Activated naive CD4-positive, alpha-beta T cell treated with anti-CD3 and anti-CD28 coated beads for 36 hours (primary cell): ENCODE measurements at regions not wholly inside any gene's neighbourhood (a gene's known extent, or its start where the extent isn't known, plus 50 kb on each side); places are given as distances from the start of the nearest gene placed in this dataset.
"Not testable (repeated sequence)": the region's sequence is repeated elsewhere in the genome, so short reads cannot be mapped to it uniquely, and the experiment has no call there.

Experiments used
- CTCF ChIA-PET: fragments of 350-600 bp; sonication (Branson Sonifier 250); formaldehyde crosslinking; loops from one replicate; lab custom pipeline; 2021; ENCODE audit warnings: antibody characterized with exemption; lab: Charles Lee
- DNase-seq: peaks from one replicate; pipeline ENCODE4 v3.0.0-alpha.2; 2020
- H3K27ac Mint-ChIP-seq: one replicate; pipeline ENCODE4 v1.8.0; 2021; ENCODE audit warnings: mild to moderate bottlenecking, mixed read lengths
- H3K27me3 Mint-ChIP-seq: one replicate; pipeline ENCODE4 v1.8.0; 2021; ENCODE audit warnings: low read depth, mixed read lengths
- H3K36me3 Mint-ChIP-seq: one replicate; pipeline ENCODE4 v1.8.0; 2021; ENCODE audit warnings: low read depth, mixed read lengths
- H3K4me1 Mint-ChIP-seq: one replicate; pipeline ENCODE4 v1.8.0; 2021; ENCODE audit warnings: low read depth, mixed read lengths
- H3K4me3 Mint-ChIP-seq: one replicate; pipeline ENCODE4 v1.8.0; 2021; ENCODE audit warnings: mild to moderate bottlenecking, moderate library complexity, mixed read lengths
- H3K9me3 Mint-ChIP-seq: one replicate; pipeline ENCODE4 v1.8.0; 2021; ENCODE audit warnings: mixed read lengths
- intact Hi-C: fragments of 100-400 bp; cut with micrococcal nuclease; formaldehyde crosslinking; loops from one replicate; pipeline ENCODE4 v1.15.1; 2023

DNA sequence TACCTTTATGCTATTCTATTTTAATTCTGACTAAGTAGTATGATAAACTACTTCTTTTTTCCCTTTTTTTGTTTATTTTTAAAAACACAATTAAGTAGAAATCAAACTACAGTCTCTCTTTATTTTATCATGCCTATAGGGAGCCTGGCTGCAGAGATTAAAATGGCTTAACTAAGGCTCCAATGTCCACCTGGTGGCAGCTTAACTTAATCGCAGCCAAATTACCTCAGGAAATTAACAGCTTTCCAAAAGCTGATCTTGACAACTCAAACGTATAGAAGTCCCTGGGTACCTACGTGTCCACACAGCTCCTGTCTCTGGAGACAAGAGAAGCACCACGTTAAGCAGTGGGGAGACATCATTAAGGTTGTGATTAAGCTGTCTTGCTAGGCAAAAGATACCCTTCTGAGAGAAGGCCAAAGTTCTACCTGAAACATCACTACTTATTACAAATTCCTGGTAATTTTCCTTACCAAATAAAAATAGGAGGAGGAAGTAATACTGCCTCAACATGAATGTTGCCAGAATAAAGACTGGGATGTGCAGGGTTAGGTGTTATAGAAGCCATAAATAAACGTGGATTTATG lies 63.2 kb upstream of the SNX19 start:
- no peak for DNase-seq
- CTCF ChIA-PET, result no interaction called here
- no peaks in the 10 kb centered on the region for H3K36me3 Mint-ChIP-seq
- peaks cover 45% of the 10 kb centered on the region for H3K27me3 Mint-ChIP-seq
- no peak overlapping the region for H3K27ac Mint-ChIP-seq
- peaks cover 7% of the 10 kb centered on the region for H3K9me3 Mint-ChIP-seq
- H3K4me1 Mint-ChIP-seq, result no peaks in the 10 kb centered on the region
- intact Hi-C loops, result no loop called here
- no peak overlapping the region for H3K4me3 Mint-ChIP-seq

DNA sequence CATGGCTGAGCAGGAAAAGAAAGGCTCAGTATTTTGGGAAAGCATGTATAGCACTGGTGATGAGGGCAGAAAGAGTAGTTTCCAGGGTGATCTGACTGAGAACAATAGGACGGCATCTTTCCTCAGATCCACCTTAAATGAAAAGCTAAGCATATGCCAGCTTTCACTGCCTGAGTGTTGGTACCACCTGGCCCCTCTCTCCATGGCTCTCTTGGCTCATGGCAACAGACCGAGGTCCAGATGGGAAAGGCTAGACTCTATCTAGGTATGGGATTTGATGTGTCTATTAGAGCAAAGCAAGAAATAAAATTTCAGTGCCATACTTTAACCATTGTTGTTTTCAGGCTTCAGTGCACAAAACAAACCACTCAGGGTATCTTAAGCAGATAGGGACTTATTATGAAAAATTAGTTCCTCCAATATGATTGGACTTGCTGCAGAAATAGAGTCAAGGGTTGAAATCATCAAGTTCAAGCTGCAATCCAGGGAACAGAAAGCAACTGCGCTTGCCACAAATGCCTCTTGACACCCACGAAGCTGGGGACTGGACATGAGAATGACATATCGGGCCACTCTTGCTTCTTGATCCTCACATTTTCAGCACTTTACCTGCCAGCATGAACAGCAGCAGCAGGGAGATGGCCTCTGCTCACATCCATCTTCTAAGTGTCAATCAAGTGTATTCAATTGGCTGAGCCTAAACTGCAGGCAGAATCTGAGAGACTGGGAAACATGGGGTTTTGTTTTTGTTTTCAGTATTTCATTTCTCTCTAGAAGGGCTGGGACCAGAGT lies 64.0 kb upstream of the SNX19 start:
- Mint-ChIP-seq H3K9me3 (peaks cover 7% of the 10 kb centered on the region), H3K36me3 (no peaks in the 10 kb centered on the region), H3K27ac (no peak overlapping the region), H3K4me1 (no peaks in the 10 kb centered on the region), H3K4me3 (no peak overlapping the region), H3K27me3 (peaks cover 38% of the 10 kb centered on the region)
- CTCF ChIA-PET, result interaction anchor here (1.3 kb wide), 1 partner anchor 85 kb away, joined by 3 read pairs; no protein-coding TSS in a partner anchor
- intact Hi-C loops, result no loop called here
- DNase-seq, result no peak

DNA sequence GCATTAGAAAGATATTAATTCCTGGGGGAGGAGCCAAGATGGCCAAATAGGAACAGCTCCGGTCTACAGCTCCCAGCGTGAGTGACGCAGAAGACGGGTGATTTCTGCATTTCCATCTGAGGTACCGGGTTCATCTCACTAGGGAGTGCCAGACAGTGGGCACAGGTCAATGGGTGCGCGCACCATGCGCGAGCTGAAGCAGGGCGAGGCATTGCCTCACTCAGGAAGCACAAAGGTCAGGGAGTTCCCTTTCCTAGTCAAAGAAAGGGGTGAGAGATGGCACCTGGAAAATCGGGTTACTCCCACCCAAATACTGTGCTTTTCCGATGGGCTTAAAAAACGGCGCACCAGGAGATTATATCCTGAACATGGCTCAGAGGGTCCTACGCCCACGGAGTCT lies 68.0 kb upstream of the SNX19 start:
- DNase-seq, H3K36me3 Mint-ChIP-seq, H3K9me3 Mint-ChIP-seq, intact Hi-C loops, H3K27ac Mint-ChIP-seq, H3K4me3 Mint-ChIP-seq, H3K4me1 Mint-ChIP-seq, CTCF ChIA-PET: not testable (repeated sequence)
- peaks cover 30% of the 10 kb centered on the region for H3K27me3 Mint-ChIP-seq

DNA sequence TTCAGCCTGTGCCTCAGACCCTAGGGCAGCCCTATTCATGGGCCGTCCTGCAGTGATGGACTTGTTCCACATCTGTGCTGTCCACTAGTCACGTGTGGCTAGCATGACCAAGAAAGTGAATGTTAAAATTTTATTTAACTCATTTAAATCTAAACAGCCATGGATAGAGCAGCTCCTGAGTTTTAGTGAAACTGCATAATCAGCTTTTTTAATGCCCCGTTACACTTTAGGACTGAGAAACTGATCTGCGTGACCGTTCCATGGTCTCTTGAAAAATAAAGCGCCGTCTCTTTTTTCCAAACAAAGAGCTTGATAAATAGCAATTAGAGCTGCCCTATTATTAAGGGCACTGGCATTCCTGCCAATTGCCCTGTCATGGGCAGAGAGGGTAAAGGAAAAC lies 76.5 kb upstream of the SNX19 start:
- no peaks in the 10 kb centered on the region for H3K36me3 Mint-ChIP-seq

DNA sequence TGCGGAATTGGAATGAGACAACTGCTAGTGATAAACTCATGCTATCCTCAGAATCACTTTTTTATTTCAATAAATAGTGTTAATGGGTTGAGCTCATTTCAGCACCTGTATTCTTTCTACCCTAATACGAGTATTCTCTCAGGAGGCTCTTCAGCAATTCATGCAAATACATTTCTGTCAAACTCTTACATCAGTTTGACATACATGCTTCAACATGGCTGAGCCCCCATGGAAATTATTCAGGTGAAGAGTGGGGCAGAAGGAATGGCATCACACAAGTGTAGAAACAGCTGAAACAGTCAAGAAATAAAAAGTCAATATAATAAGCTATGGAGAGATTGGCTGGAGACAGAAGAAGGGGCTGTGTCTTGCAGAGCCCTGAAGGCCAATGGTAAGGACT lies 77.8 kb upstream of the SNX19 start:
- Mint-ChIP-seq H3K4me3 (no peak overlapping the region), H3K27me3 (peaks cover 7% of the 10 kb centered on the region), H3K4me1 (no peaks in the 10 kb centered on the region), H3K27ac (no peak overlapping the region), H3K36me3 (no peaks in the 10 kb centered on the region), H3K9me3 (peaks cover 2% of the 10 kb centered on the region)
- DNase-seq, result no peak
- CTCF ChIA-PET, result no interaction called here
- intact Hi-C loops, result no loop called here

More for the DNA sequence above, 76.5 kb upstream of the SNX19 start:
- Mint-ChIP-seq H3K4me3 (no peak overlapping the region), H3K27ac (no peak overlapping the region), H3K27me3 (peaks cover 7% of the 10 kb centered on the region), H3K4me1 (no peaks in the 10 kb centered on the region), H3K9me3 (peaks cover 2% of the 10 kb centered on the region)
- intact Hi-C loops, result no loop called here
- no peak for DNase-seq
- CTCF ChIA-PET, result no interaction called here

DNA sequence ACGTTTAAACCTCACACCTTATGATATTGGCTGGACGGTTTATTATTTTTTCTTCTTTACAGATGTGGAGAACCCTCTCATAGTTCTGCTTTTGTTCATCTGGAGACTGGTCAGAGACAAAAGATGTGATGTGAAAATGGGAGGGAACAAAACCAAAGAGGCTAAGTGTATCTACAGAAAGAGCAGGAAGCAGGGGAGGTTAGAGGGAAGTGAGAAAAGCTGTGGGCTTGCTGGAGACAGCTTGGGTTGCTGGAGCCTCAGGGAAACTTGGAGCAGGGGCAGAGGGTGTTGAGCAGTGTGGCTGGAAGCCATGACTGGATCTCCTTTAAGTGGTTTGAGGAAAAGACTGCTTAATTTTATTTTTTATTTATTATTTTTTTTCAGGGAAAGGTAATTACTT lies 79.0 kb upstream of the SNX19 start:
- DNase-seq, result no peak
- no peaks in the 10 kb centered on the region for H3K4me1 Mint-ChIP-seq
- no peaks in the 10 kb centered on the region for H3K9me3 Mint-ChIP-seq
- peaks cover 7% of the 10 kb centered on the region for H3K27me3 Mint-ChIP-seq
- CTCF ChIA-PET, result no interaction called here
- no peak overlapping the region for H3K27ac Mint-ChIP-seq
- intact Hi-C loops, result no loop called here
- no peaks in the 10 kb centered on the region for H3K36me3 Mint-ChIP-seq
- H3K4me3 Mint-ChIP-seq, result no peak overlapping the region

DNA sequence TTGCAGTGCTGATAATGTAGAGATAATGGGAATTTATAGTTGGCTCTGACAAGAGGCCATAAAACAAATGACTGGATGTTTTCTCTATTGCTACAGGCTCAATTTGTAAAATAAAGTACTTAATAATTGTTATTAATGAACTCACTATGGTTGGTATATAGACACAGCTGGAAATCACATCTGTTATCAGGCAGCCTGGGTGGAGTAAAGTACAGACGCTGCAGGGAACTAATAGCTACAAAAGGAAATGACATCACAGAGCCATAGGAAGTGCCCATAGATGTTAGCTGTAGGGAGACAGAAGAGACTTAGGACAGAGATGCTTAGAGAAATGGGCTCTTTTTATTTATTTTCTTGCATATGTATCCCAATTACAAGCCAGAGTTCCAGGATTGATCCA lies 81.0 kb upstream of the SNX19 start:
- no peak overlapping the region for H3K4me3 Mint-ChIP-seq
- H3K27me3 Mint-ChIP-seq, result peaks cover 3% of the 10 kb centered on the region
- H3K9me3 Mint-ChIP-seq, result no peaks in the 10 kb centered on the region
- no peaks in the 10 kb centered on the region for H3K36me3 Mint-ChIP-seq
- no peak overlapping the region for H3K27ac Mint-ChIP-seq
- CTCF ChIA-PET, result interaction anchor here (1.2 kb wide), 1 partner anchor 8 kb away, joined by 3 read pairs; no protein-coding TSS in a partner anchor
- DNase-seq, result no peak
- no peaks in the 10 kb centered on the region for H3K4me1 Mint-ChIP-seq
- intact Hi-C loops, result no loop called here

DNA sequence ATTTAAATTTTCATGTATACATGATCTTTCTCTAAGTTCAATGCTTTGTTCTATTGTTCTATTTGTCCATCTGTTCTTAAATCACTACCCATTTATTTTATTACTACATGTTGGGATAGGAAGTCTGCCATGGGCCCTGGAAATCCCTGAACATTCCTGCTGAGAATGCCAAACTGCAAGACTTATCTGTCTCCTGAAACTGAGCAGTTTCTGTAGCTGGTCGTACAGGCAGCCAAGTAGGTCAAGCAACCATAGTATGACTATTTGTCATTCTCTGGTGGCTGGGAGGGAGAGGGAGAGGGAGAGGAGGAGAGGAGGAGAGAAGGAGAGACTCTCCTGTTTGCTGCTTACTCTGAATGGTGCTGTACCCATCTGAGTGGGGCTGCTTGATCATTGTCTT lies 82.8 kb upstream of the SNX19 start:
- no peaks in the 10 kb centered on the region for H3K36me3 Mint-ChIP-seq
- DNase-seq, result no peak
- no peak overlapping the region for H3K27ac Mint-ChIP-seq
- H3K9me3 Mint-ChIP-seq, result no peaks in the 10 kb centered on the region
- H3K4me1 Mint-ChIP-seq, result no peaks in the 10 kb centered on the region
- intact Hi-C loops, result no loop called here
- no peak overlapping the region for H3K4me3 Mint-ChIP-seq
- H3K27me3 Mint-ChIP-seq, result peaks cover 3% of the 10 kb centered on the region
- CTCF ChIA-PET, result no interaction called here

DNA sequence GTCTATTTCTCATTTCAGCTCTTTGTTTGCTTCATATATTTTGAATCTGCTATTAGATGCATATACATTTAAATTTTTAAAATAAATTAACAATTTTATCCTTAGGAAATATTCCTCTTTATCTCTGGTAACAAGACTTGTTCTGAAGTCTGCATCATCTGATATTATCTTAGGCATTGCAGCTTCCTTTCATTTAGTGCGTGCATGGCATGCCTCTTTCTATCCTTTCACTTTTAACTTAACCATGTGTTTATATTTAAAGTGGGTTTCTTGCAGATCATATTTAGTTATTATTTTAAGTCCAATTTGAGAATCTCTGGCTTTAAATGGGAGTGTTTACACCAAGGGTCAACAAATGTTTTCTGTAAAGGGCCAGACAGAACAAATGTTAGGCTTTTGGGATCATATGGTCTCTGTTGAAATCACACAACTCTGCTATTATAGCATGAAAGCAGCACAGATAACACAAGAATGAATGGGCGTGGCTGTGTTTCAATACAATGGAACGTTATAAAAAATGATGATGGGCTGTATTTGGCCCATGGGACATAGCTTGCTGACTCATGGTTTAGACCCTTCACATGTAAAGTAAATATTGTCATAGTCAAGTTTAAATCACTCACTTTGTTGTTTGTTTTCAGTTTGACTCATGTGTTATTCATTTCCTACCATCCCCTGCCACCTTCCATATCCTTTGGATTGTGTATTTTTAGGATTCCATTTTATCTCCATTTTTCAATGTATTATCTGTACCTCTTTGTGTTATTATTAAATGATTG lies 83.9 kb upstream of the SNX19 start:
- CTCF ChIA-PET, result no interaction called here
- Mint-ChIP-seq H3K9me3 (no peaks in the 10 kb centered on the region), H3K4me1 (no peaks in the 10 kb centered on the region), H3K27ac (no peak overlapping the region), H3K27me3 (peaks cover 3% of the 10 kb centered on the region), H3K36me3 (no peaks in the 10 kb centered on the region), H3K4me3 (no peak overlapping the region)
- intact Hi-C loops, result no loop called here
- DNase-seq, result no peak

DNA sequence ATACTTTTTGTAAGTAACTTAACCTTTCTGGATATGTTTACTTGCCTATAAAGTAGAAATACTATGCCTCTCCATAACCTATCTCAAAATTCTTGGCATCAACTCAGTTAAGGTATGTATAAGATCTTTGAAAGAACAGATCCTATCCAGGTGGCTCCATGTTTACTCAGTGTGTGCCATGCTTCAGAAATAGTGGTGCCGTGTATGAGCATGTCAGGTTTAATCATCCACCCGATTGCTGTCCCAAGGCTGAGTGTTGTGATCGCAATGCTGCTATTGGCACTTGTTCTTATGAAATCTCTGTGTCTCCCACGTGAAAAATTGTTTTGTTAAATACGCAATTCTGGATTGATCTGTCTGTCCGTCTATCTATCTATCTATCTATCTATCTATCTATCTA lies 85.9 kb upstream of the SNX19 start:
- H3K9me3 Mint-ChIP-seq, result no peaks in the 10 kb centered on the region
- CTCF ChIA-PET, result no interaction called here

DNA sequence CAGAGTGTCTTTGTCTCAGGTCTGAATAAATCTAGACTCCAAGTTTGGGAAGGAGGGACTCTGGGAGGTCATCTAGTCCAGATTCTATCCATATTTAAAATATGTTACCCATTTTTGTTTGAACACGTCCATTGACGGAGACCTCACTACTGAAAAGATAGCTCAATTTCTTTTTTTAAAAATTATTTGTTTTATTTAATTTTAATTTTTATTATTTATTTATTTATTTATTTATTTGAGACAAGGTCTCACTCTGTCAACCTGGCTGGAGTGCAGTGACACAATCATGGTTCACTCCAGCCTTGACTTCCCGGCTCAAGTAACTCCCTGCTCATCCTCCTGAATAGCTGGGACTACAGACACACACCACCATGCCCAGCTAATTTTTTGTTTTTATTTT lies 89.5 kb upstream of the SNX19 start:
- H3K27me3 Mint-ChIP-seq, result peaks cover 9% of the 10 kb centered on the region
- H3K4me3 Mint-ChIP-seq, result no peak overlapping the region
- intact Hi-C loops, result no loop called here
- H3K4me1 Mint-ChIP-seq, result no peaks in the 10 kb centered on the region
- no peak for DNase-seq
- H3K36me3 Mint-ChIP-seq, result no peaks in the 10 kb centered on the region
- CTCF ChIA-PET, result interaction anchor here (1.4 kb wide), 1 partner anchor 9 kb away, joined by 3 read pairs; no protein-coding TSS in a partner anchor
- H3K9me3 Mint-ChIP-seq, result peaks cover 5% of the 10 kb centered on the region
- no peak overlapping the region for H3K27ac Mint-ChIP-seq

More for the DNA sequence above, 85.9 kb upstream of the SNX19 start:
- H3K4me1 Mint-ChIP-seq, result no peaks in the 10 kb centered on the region
- peaks cover 3% of the 10 kb centered on the region for H3K27me3 Mint-ChIP-seq
- no peak overlapping the region for H3K27ac Mint-ChIP-seq
- no peak overlapping the region for H3K4me3 Mint-ChIP-seq
- no peak for DNase-seq
- H3K36me3 Mint-ChIP-seq, result no peaks in the 10 kb centered on the region
- intact Hi-C loops, result no loop called here

DNA sequence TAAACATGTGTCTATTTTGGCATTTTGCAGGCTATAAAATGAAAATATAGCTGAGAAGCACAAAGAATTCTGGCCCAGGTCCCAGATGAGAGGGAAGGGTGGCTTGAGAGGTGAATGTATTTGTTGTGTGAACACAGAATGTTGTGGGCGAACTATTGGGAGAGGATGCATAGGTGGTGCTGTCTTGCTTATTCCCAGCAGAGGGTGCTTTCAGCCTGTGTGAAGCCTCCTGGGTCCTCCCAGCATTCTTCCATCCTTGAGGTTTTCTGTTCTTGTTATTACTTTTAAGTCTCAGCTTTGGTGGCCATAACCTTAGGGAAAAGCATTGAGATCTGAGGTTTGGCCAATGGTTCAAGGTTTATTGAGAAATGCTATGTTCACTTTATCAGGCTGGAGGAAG lies 108.7 kb upstream of the SNX19 start:
- H3K9me3 Mint-ChIP-seq, result no peaks in the 10 kb centered on the region
- no peaks in the 10 kb centered on the region for H3K27me3 Mint-ChIP-seq
- CTCF ChIA-PET, result no interaction called here
- no peaks in the 10 kb centered on the region for H3K36me3 Mint-ChIP-seq
- no peaks in the 10 kb centered on the region for H3K4me1 Mint-ChIP-seq
- no peak for DNase-seq
- H3K4me3 Mint-ChIP-seq, result no peak overlapping the region
- H3K27ac Mint-ChIP-seq, result no peak overlapping the region
- intact Hi-C loops, result no loop called here
